ENCODE measurements at regions not wholly inside any gene's neighbourhood (a gene's known extent, or its start where the extent isn't known, plus 50 kb on each side); places are given as distances from the start of the nearest gene placed in this dataset.

- H2AFZ ChIP-seq (ENCODE audit: low read length): no peak overlapping the region
- 89% methylated on average over 5 of the region's 5 CpGs; no CpG with 5 or more reads in 1 of the 2 experiments for WGBS, 2 experiments (ENCODE audit: extremely low coverage in 1 of 2, insufficient coverage in 1 of 2, insufficient read length in 1 of 2, insufficient replicate concordance in 2 of 2, low coverage in 1 of 2, low lambda C conversion rate in 2 of 2, missing lambda C conversion rate in 1 of 2)
Observed at GRCh38 chr1:65044411-65044810, 78.1 kb upstream of the JAK1 start.

More at GRCh38 chr1:65044411-65044810, 78.1 kb upstream of the JAK1 start:
- Histone ChIP-seq H3K36me3 (ENCODE audit: control insufficient read depth in 2 of 4, insufficient read depth in 4 of 4, low read length in 3 of 4) (no peaks in the 10 kb centered on the region), H2BK20ac (ENCODE audit: low read length) (no peak overlapping the region), H3K27me3 (replicated peaks in 1 of 4; ENCODE audit: control insufficient read depth in 3 of 4, extremely low read depth in 1 of 4, insufficient read depth in 3 of 4, low read length in 3 of 4) (no peaks in the 10 kb centered on the region; a peak in 1 of 7 replicates), H2BK120ac (replicated peaks; ENCODE audit: low read depth, low read length) (no peak overlapping the region), H4K91ac (replicated peaks; ENCODE audit: insufficient read length, low read length) (no peak overlapping the region), H3K9me3 (ENCODE audit: insufficient read depth in 2 of 2, low read depth in 1 of 2, low read length in 1 of 2) (no peaks in the 10 kb centered on the region), H3K18ac (ENCODE audit: extremely low read depth, low read length) (no peak overlapping the region), H3K79me2 (ENCODE audit: control insufficient read depth in 1 of 2, insufficient read depth in 2 of 2, low read length in 2 of 2) (no peaks in the 10 kb centered on the region), H3K4me3 (ENCODE audit: extremely low read depth in 1 of 4, insufficient read depth in 2 of 4, low read depth in 3 of 4, low read length in 4 of 4) (no peak overlapping the region), H3K27ac (ENCODE audit: low read depth, low read length) (no peak overlapping the region), H3K4ac (replicated peaks; ENCODE audit: insufficient read length, low read depth, low read length) (no peak overlapping the region), H4K8ac (ENCODE audit: extremely low read depth, insufficient read depth, low read length) (no peak overlapping the region), H3K4me1 (replicated peaks in 1 of 4; ENCODE audit: control insufficient read depth in 3 of 4, insufficient read depth in 4 of 4, low read length in 3 of 4) (no peaks in the 10 kb centered on the region), H3K9ac (replicated peaks in 1 of 4; ENCODE audit: extremely low read depth in 1 of 4, low read depth in 3 of 4, low read length in 3 of 4) (no peak overlapping the region), H2BK12ac (ENCODE audit: low read depth, low read length) (no peak overlapping the region), H4K20me1 (replicated peaks in 1 of 2; ENCODE audit: control insufficient read depth in 1 of 2, insufficient read depth in 2 of 2, low read length in 2 of 2) (peaks cover 0 to 2% of the 10 kb centered on the region in 2 experiments), H4K5ac (ENCODE audit: insufficient read length, low read depth, low read length) (no peak overlapping the region), H2AK5ac (ENCODE audit: low read depth, low read length) (no peak overlapping the region), H3K79me1 (ENCODE audit: low read depth, low read length) (no peaks in the 10 kb centered on the region), H3K4me2 (ENCODE audit: insufficient read depth in 1 of 2, low read depth in 2 of 2, low read length in 2 of 2) (no peak overlapping the region), H3K14ac (ENCODE audit: insufficient read length) (no peak overlapping the region), H2BK15ac (ENCODE audit: low read length) (no peak overlapping the region), H2BK5ac (ENCODE audit: low read depth, low read length) (no peak overlapping the region), H3K23ac (ENCODE audit: insufficient read length) (no peak overlapping the region), H3K23me2 (ENCODE audit: low read depth, low read length) (no peaks in the 10 kb centered on the region), H3K56ac (replicated peaks; ENCODE audit: insufficient read length, low read depth, low read length) (no peak overlapping the region)
- ChIA-PET POLR2A (ENCODE audit: partially characterized antibody) (interaction anchor here (0.9 to 2.2 kb wide), 3 partner anchors 8 to 18 kb away, joined by 3 to 4 read pairs (median 4); no protein-coding TSS in a partner anchor), CTCF (ENCODE audit: partially characterized antibody) (interaction anchor here (0.7 to 1.4 kb wide), 3 partner anchors 16 to 1599 kb away, joined by 3 to 5 read pairs (median 3); no protein-coding TSS in a partner anchor)
- TF ChIP-seq SP2 (IDR thresholded peaks at IDR 0.05; ENCODE audit: low read length) (no peak), PHF8 (conservative IDR thresholded peaks at IDR 0.05; ENCODE audit: low read depth, low read length) (no peak), FOSL1 (IDR thresholded peaks at IDR 0.05; ENCODE audit: insufficient read depth, low read depth, low read length) (no peak), TEAD4 (IDR thresholded peaks at IDR 0.05; ENCODE audit: low read depth, low read length) (no peak), POLR2AphosphoS5 (IDR thresholded peaks at IDR 0.05; ENCODE audit: low read depth, low read length) (no peak), YY1 (IDR thresholded peaks at IDR 0.05; ENCODE audit: low read depth, low read length) (no peak), GABPA (IDR thresholded peaks at IDR 0.05; ENCODE audit: borderline replicate concordance, insufficient read depth, low read length) (no peak), TBP (IDR thresholded peaks at IDR 0.05; ENCODE audit: low read depth, low read length) (no peak), CTBP2 (IDR thresholded peaks at IDR 0.05; ENCODE audit: borderline replicate concordance, insufficient read depth, insufficient read length, low read length) (no peak), TCF12 (IDR thresholded peaks at IDR 0.05; ENCODE audit: low read depth, low read length) (no peak), GTF2F1 (IDR thresholded peaks at IDR 0.05; ENCODE audit: borderline replicate concordance, low read depth, low read length) (no peak), EGR1 (IDR thresholded peaks at IDR 0.05; ENCODE audit: borderline replicate concordance, low read depth, low read length) (no peak), EZH2 (IDR thresholded peaks at IDR 0.05; ENCODE audit: low read depth, low read length, severe bottlenecking) (no peak), POLR2A (IDR thresholded peaks at IDR 0.05; ENCODE audit: control extremely low read depth in 1 of 2, low read depth in 2 of 2, low read length in 2 of 2) (no peak), CBX8 (IDR thresholded peaks at IDR 0.05; ENCODE audit: borderline replicate concordance, low read depth, low read length) (no peak)
- DNase-seq (ENCODE audit: low read depth in 1 of 2, low spot score in 2 of 2): no peak
- no peak for FAIRE-seq

All from H1 (cell line).